Heart left ventricle (tissue), 13 donors: ENCODE measurements at regions not wholly inside any gene's neighbourhood (a gene's known extent, or its start where the extent isn't known, plus 50 kb on each side); places are given as distances from the start of the nearest gene placed in this dataset.

Source experiments
- CTCF ChIP-seq, 12 donors: fragments of 200-600 bp; sonication (generic) in 4 of 12; IDR thresholded peaks; one replicate each; pipeline versions ENCODE4 v1.5.0 to v1.8.0; 2018 to 2022; ENCODE audit warnings: antibody characterized with exemption in 12 of 12, mild to moderate bottlenecking in 5 of 12
- POLR2A ChIP-seq, 2 donors: fragments of 450-650 bp; IDR thresholded peaks; one replicate each; pipeline ENCODE4 v1.6.1; 2017; ENCODE audit warnings: antibody characterized with exemption in 2 of 2, mild to moderate bottlenecking in 2 of 2, moderate library complexity in 2 of 2
- donor health status: ischemic (EF 13 %, LVEDD 7.1; RV severe dilation, severe dysfunction).
- donor health status: DM: no; HTN: yes; CAD: no.
- donor health status: DM: no; HTN: no; CAD: no.
- donor health status: ischemic (EF 25% LVEDD 6.9; RV normal size, moderate dysfunction).
- donor health status: ischemic (EF 25% LVEDD 5.7; RV mildly dilated, moderate dysfunction).
- donor health status: ischemic (EF 35%, LVEDD 5.7; RV mildly dilated, moderate dysfunction).
- donor health status: nonischemic (EF 11% LVEDD 7.7; RV severe dilation, severe dysfunction).
- donor health status: DM: yes; HTN: yes; CAD: no.
- donor health status: PGD.
- donor health status: ischemic (EF 29% LVEDD 5.4; RV normal size, mild dysfunction).
- donor health status: nonischemic (EF 23%, LVEDD 6.1; RV moderate dilation, normal function).

- TF ChIP-seq CTCF (IDR thresholded peaks at IDR 0.05) (no peak), POLR2A (IDR thresholded peaks at IDR 0.05) (no peak)
These were observed 167.3 kb downstream of the ZNF326 start for GRCh38 chr1:90162216-90162615.
